DOHH2 (cell line): ENCODE measurements at regions not wholly inside any gene's neighbourhood (a gene's known extent, or its start where the extent isn't known, plus 50 kb on each side); places are given as distances from the start of the nearest gene placed in this dataset.

Source experiments
- H3F3A ChIP-seq: fragments of 200-600 bp; sonication (generic), shearing (Covaris generic); 2 replicates; pipeline ENCODE4 v1.6.0; 2016; ENCODE audit warnings: antibody characterized with exemption, mild to moderate bottlenecking; ENCODE audit not compliant: control insufficient read depth, insufficient read depth
- H3K27ac ChIP-seq: fragments of 200-600 bp; sonication (generic); 2 replicates; pipeline ENCODE4 v1.5.1; 2014; ENCODE audit warnings: low read depth, mild to moderate bottlenecking, low read length, moderate library complexity
- H3K27me3 ChIP-seq: fragments of 200-600 bp; sonication (generic); 2 replicates; pipeline ENCODE4 v1.6.1; 2014; ENCODE audit warnings: mild to moderate bottlenecking, low read length, mixed read lengths; ENCODE audit not compliant: control insufficient read depth
- H3K36me3 ChIP-seq: fragments of 200-600 bp; sonication (generic); 2 replicates; pipeline ENCODE4 v1.6.1; 2014; ENCODE audit warnings: mild to moderate bottlenecking, low read length, moderate library complexity, mixed read lengths; ENCODE audit not compliant: control insufficient read depth
- H3K4me1 ChIP-seq: fragments of 200-600 bp; sonication (generic); 2 replicates; pipeline ENCODE4 v1.6.1; 2014; ENCODE audit warnings: mild to moderate bottlenecking, low read length, mixed read lengths; ENCODE audit not compliant: control insufficient read depth
- H3K4me2 ChIP-seq: fragments of 200-600 bp; sonication (generic); 2 replicates; pipeline ENCODE4 v1.6.0; 2014; ENCODE audit warnings: mild to moderate bottlenecking, low read length, moderate library complexity
- H3K4me3 ChIP-seq: fragments of 200-600 bp; sonication (generic); 2 replicates; pipeline ENCODE4 v1.5.1; 2014; ENCODE audit warnings: mild to moderate bottlenecking, low read length, mixed read lengths
- H3K79me2 ChIP-seq: fragments of 200-600 bp; sonication (generic); 2 replicates; pipeline ENCODE4 v1.6.1; 2014; ENCODE audit warnings: mild to moderate bottlenecking, low read length, mixed read lengths; ENCODE audit not compliant: control insufficient read depth
- H3K9me2 ChIP-seq: fragments of 200-600 bp; sonication (generic); replicated peaks from 2 replicates; pipeline ENCODE4 v1.6.1; 2014; ENCODE audit warnings: mild to moderate bottlenecking, low read length, mixed read lengths; ENCODE audit not compliant: control insufficient read depth
- H3K9me3 ChIP-seq: fragments of 200-600 bp; sonication (generic); 2 replicates; pipeline ENCODE4 v1.6.1; 2014; ENCODE audit warnings: antibody characterized with exemption, low read length, mixed read lengths; ENCODE audit not compliant: control insufficient read depth, insufficient read depth
- H4K20me1 ChIP-seq: fragments of 200-600 bp; sonication (generic); 2 replicates; pipeline ENCODE4 v1.6.0; 2014; ENCODE audit warnings: low read depth, mild to moderate bottlenecking, antibody characterized with exemption, low read length, moderate library complexity; ENCODE audit not compliant: control insufficient read depth, insufficient read depth
- EZH2phosphoT487 ChIP-seq: fragments of 200-600 bp; sonication (generic); IDR thresholded peaks from 2 replicates; pipeline ENCODE4 v1.6.1; 2017; ENCODE audit warnings: borderline replicate concordance, mild to moderate bottlenecking, antibody characterized with exemption, low read length, moderate library complexity, mixed read lengths
- TF ChIP-seq, protein P1 (sequence below): fragments of 200-600 bp; sonication (generic); IDR thresholded peaks from one replicate; pipeline ENCODE4 v1.5.1; 2014; ENCODE audit warnings: antibody characterized with exemption, mild to moderate bottlenecking, low read depth, low read length; ENCODE audit not compliant: poor library complexity, severe bottlenecking

DNA sequence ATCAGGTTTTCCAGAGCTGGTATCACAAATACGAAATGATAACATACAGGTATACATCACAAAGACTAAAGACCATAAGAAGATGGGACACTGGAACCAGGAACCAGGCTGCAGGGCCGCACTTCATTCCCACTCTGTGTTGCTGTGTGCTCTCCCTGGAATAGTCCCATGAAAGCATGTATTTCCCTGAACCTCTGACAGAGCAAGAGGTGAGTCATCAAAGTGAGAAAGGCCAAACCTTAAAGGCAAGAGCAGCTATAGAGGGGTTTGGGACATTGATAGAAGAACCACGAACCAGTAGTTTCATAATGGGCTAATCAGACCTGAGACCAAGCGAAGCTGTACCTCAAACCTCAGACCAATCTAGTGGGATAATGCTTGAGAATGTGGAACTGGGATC lies 283.0 kb upstream of the PRKD1 start:
- Histone ChIP-seq H4K20me1 (no peaks in the 10 kb centered on the region), H3K27me3 (no peaks in the 10 kb centered on the region), H3K4me2 (no peak overlapping the region), H3K27ac (no peak overlapping the region), H3K36me3 (no peaks in the 10 kb centered on the region), H3F3A (no peaks in the 10 kb centered on the region), H3K79me2 (no peaks in the 10 kb centered on the region), H3K4me3 (no peak overlapping the region), H3K9me2 (no peaks in the 10 kb centered on the region), H3K4me1 (no peaks in the 10 kb centered on the region), H3K9me3 (no peaks in the 10 kb centered on the region)
- no peak for TF ChIP-seq EZH2phosphoT487
- TF ChIP-seq, protein P1, sequence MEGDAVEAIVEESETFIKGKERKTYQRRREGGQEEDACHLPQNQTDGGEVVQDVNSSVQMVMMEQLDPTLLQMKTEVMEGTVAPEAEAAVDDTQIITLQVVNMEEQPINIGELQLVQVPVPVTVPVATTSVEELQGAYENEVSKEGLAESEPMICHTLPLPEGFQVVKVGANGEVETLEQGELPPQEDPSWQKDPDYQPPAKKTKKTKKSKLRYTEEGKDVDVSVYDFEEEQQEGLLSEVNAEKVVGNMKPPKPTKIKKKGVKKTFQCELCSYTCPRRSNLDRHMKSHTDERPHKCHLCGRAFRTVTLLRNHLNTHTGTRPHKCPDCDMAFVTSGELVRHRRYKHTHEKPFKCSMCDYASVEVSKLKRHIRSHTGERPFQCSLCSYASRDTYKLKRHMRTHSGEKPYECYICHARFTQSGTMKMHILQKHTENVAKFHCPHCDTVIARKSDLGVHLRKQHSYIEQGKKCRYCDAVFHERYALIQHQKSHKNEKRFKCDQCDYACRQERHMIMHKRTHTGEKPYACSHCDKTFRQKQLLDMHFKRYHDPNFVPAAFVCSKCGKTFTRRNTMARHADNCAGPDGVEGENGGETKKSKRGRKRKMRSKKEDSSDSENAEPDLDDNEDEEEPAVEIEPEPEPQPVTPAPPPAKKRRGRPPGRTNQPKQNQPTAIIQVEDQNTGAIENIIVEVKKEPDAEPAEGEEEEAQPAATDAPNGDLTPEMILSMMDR = no peak

DNA sequence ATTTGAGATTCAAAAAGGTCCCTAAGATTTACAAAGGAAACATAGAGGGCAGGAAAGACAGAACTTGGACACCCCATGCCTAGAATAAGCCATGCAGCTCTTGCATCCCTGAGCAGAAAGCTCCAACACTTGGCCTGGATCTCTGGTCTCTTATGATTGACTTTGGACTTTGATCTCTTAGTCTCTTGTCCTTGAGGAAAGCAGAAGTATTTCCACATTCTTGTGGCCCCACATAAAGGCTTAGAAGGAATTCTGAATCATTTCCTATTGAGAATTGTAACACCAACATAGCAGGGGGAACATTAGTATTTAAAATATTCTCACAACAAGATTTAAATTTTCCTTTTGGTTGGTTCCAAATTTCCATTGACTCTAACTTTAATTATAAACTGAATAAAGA lies 283.7 kb upstream of the PRKD1 start:
- no peaks in the 10 kb centered on the region for H3K9me2 ChIP-seq
- H3K4me3 ChIP-seq = no peak overlapping the region
- H3K36me3 ChIP-seq = no peaks in the 10 kb centered on the region
- H3K27me3 ChIP-seq = no peaks in the 10 kb centered on the region
- no peaks in the 10 kb centered on the region for H3K79me2 ChIP-seq
- no peak for TF ChIP-seq EZH2phosphoT487
- no peaks in the 10 kb centered on the region for H3K9me3 ChIP-seq
- H4K20me1 ChIP-seq = no peaks in the 10 kb centered on the region
- no peaks in the 10 kb centered on the region for H3K4me1 ChIP-seq
- H3K27ac ChIP-seq = no peak overlapping the region
- H3F3A ChIP-seq = no peaks in the 10 kb centered on the region
- no peak overlapping the region for H3K4me2 ChIP-seq

DNA sequence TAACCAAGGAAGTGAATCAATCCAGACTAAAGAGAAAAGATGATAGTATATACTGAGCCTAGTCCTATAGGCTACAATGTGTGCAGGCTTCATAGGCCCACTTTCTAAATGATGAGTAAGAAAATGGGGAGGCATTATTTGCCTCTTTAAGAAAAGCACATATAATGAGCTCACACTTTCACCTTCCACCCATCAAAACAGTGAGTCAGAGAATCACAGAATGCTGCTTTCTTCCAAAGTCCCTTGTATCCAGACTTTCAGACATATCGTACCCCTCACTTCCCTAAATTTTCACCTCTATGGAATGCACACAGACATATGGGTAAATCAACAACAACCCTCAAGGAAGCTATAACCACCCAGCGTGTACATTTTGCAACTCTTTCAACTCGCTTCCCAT lies 286.4 kb upstream of the PRKD1 start:
- H3K27ac ChIP-seq = no peak overlapping the region

DNA sequence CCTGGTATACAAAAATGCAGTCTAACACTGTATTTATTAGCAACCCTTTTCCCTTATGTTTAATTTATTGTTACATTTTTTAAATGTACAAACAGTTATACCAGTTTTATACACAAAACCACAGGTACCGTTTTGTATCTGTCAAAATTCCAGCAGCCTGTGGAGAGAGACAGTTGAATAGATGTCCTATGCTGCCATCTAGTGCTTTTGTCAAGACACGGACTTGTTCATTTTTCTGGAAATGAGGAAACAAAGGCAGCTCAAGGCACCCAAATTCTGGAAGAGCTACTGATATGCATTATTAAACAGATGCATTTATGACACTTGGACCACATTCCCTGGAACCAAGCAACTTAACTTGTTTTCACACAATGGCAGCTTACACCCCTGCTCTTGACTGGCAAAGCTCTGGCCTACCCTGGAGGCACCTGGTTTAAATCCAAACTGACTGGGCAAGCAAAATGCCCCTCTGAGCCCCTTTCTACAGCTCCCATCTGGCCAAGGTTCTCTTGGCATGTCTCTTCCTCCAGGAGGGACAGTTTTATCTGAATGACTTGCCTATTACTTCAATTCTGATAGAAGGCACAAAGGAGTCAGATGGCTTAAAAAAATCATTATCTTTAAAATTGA lies 286.9 kb upstream of the PRKD1 start:
- TF ChIP-seq EZH2phosphoT487 = no peak
- TF ChIP-seq, protein P1 = peak; percentile 63
- Histone ChIP-seq H3K9me2 (no peaks in the 10 kb centered on the region), H3K36me3 (no peaks in the 10 kb centered on the region), H3K4me1 (no peaks in the 10 kb centered on the region), H3K4me2 (no peak overlapping the region), H4K20me1 (no peaks in the 10 kb centered on the region), H3K79me2 (no peaks in the 10 kb centered on the region), H3K27me3 (no peaks in the 10 kb centered on the region), H3F3A (no peaks in the 10 kb centered on the region), H3K9me3 (no peaks in the 10 kb centered on the region), H3K4me3 (no peak overlapping the region), H3K27ac (no peak overlapping the region)

More for the DNA sequence above, 286.4 kb upstream of the PRKD1 start:
- H4K20me1 ChIP-seq = no peaks in the 10 kb centered on the region
- H3K4me3 ChIP-seq = no peak overlapping the region
- H3K36me3 ChIP-seq = no peaks in the 10 kb centered on the region
- no peaks in the 10 kb centered on the region for H3K9me2 ChIP-seq
- H3K4me2 ChIP-seq = no peak overlapping the region
- no peak for TF ChIP-seq EZH2phosphoT487
- TF ChIP-seq, protein P1 = no peak
- no peaks in the 10 kb centered on the region for H3F3A ChIP-seq
- H3K9me3 ChIP-seq = no peaks in the 10 kb centered on the region
- no peaks in the 10 kb centered on the region for H3K79me2 ChIP-seq
- H3K4me1 ChIP-seq = no peaks in the 10 kb centered on the region
- H3K27me3 ChIP-seq = no peaks in the 10 kb centered on the region
